Stimulated activated memory B cell treated with anti-CD40 and anti-IgM and Interleukin-4, amounts not matched to agents 10 μg/mL and 1 μg/mL and 100 μg/mL, for 72 hours (primary cell): ENCODE measurements at regions not wholly inside any gene's neighbourhood (a gene's known extent, or its start where the extent isn't known, plus 50 kb on each side); places are given as distances from the start of the nearest gene placed in this dataset.

Experiments
- ATAC-seq: fragments of 150-1000 bp; cut with Tn5 transposase; 2 replicates; pipeline ENCODE4 v1.10.0; 2021
- H3K27ac Mint-ChIP-seq: one replicate; pipeline ENCODE4 v1.8.0; 2022; ENCODE audit warnings: mild to moderate bottlenecking, mixed read lengths
- H3K27me3 Mint-ChIP-seq: one replicate; pipeline ENCODE4 v1.8.0; 2022; ENCODE audit warnings: mixed read lengths
- H3K36me3 Mint-ChIP-seq: one replicate; pipeline ENCODE4 v1.8.0; 2022; ENCODE audit warnings: mixed read lengths
- H3K4me1 Mint-ChIP-seq: one replicate; pipeline ENCODE4 v1.8.0; 2022; ENCODE audit warnings: mixed read lengths
- H3K4me3 Mint-ChIP-seq: one replicate; pipeline ENCODE4 v1.8.0; 2022; ENCODE audit warnings: mild to moderate bottlenecking, moderate library complexity, mixed read lengths
- H3K9me3 Mint-ChIP-seq: one replicate; pipeline ENCODE4 v1.8.0; 2022; ENCODE audit warnings: mixed read lengths

- no peak for ATAC-seq
- H3K4me1 Mint-ChIP-seq = no peaks in the 10 kb centered on the region
These were observed 1280.4 kb downstream of the TBC1D22A start for GRCh38 chr22:48042621-48043395.

DNA sequence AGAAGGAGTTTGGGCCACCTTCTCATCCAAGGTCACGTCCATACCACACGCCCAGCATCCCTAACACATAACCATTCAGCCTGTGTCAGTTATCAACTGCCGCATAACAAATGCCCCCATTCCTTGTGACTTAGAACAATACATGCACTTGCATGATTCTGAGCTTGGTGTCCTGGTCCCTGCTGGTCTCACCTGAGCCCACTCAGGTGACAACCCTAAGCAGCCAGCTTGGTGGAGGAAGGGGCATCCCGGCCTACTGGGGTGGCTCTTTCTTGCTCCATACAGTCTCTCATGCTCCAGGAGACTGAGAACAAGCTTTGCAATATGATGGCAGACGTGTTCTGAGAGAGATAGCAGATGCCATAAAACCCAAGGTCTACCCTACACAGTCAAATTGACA, 1276.9 kb downstream of the TBC1D22A start:
- Mint-ChIP-seq H3K9me3 (peaks cover 3% of the 10 kb centered on the region), H3K36me3 (peaks cover 4% of the 10 kb centered on the region), H3K4me1 (no peaks in the 10 kb centered on the region), H3K27me3 (peaks cover 56% of the 10 kb centered on the region), H3K4me3 (no peak overlapping the region), H3K27ac (no peak overlapping the region)
- no peak for ATAC-seq

More at GRCh38 chr22:48042621-48043395, 1280.4 kb downstream of the TBC1D22A start:
- Mint-ChIP-seq H3K27me3 (peaks cover 36% of the 10 kb centered on the region), H3K9me3 (peaks cover 3% of the 10 kb centered on the region), H3K4me3 (no peak overlapping the region), H3K36me3 (peaks cover 4% of the 10 kb centered on the region), H3K27ac (no peak overlapping the region)

- Mint-ChIP-seq H3K27ac (no peak overlapping the region), H3K4me3 (no peak overlapping the region), H3K4me1 (no peaks in the 10 kb centered on the region), H3K36me3 (peaks cover 4% of the 10 kb centered on the region), H3K27me3 (peaks cover 42% of the 10 kb centered on the region), H3K9me3 (peaks cover 3% of the 10 kb centered on the region)
- no peak for ATAC-seq
These were observed 1275.2 kb downstream of the TBC1D22A start for GRCh38 chr22:48037618-48038017.

GRCh38 chr22:48035897-48036296, 1273.4 kb downstream of the TBC1D22A start:
- H3K36me3 Mint-ChIP-seq = no peaks in the 10 kb centered on the region
- no peaks in the 10 kb centered on the region for H3K4me1 Mint-ChIP-seq
- ATAC-seq = no peak
- H3K27me3 Mint-ChIP-seq = peaks cover 24% of the 10 kb centered on the region
- no peak overlapping the region for H3K4me3 Mint-ChIP-seq
- no peaks in the 10 kb centered on the region for H3K9me3 Mint-ChIP-seq
- no peak overlapping the region for H3K27ac Mint-ChIP-seq

DNA sequence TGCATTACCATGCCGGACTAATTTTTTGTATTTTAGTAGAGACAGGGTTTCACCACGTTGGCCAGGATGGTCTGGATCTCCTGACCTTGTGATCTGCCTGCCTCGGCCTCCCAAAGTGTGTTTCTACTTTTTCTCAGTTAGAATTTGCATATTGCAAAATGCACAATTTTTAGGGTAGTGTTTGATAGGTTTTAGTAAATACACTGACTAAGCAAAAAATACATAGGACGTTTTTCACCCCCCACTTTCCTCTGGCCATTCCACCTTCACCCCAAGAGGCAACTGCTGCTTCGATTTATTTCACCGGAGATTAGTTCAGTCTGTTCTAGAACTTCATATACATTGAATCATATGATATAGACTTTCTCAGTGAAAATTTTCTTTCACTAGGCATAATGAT, 1269.1 kb downstream of the TBC1D22A start:
- H3K27ac Mint-ChIP-seq = no peak overlapping the region
- no peaks in the 10 kb centered on the region for H3K36me3 Mint-ChIP-seq
- no peak for ATAC-seq
- H3K27me3 Mint-ChIP-seq = peaks cover 9% of the 10 kb centered on the region
- H3K9me3 Mint-ChIP-seq = no peaks in the 10 kb centered on the region
- no peaks in the 10 kb centered on the region for H3K4me1 Mint-ChIP-seq
- H3K4me3 Mint-ChIP-seq = no peak overlapping the region

GRCh38 chr22:48025096-48025495, 1262.6 kb downstream of the TBC1D22A start:
- Mint-ChIP-seq H3K4me3 (no peak overlapping the region), H3K9me3 (peaks cover 9% of the 10 kb centered on the region), H3K36me3 (peaks cover under 1% of the 10 kb centered on the region), H3K27me3 (peaks cover 10% of the 10 kb centered on the region), H3K27ac (no peak overlapping the region), H3K4me1 (peaks cover 6% of the 10 kb centered on the region)
- ATAC-seq = no peak

- Mint-ChIP-seq H3K27me3 (peaks cover 41% of the 10 kb centered on the region), H3K9me3 (peaks cover 25% of the 10 kb centered on the region), H3K4me1 (peaks cover 6% of the 10 kb centered on the region), H3K36me3 (peaks cover 17% of the 10 kb centered on the region), H3K4me3 (no peak overlapping the region), H3K27ac (no peak overlapping the region)
- no peak for ATAC-seq
These were observed 1259.5 kb downstream of the TBC1D22A start for GRCh38 chr22:48021991-48022401.

GRCh38 chr22:48018346-48018745, 1255.9 kb downstream of the TBC1D22A start:
- Mint-ChIP-seq H3K4me3 (no peak overlapping the region), H3K27me3 (peaks cover 54% of the 10 kb centered on the region), H3K4me1 (no peaks in the 10 kb centered on the region), H3K27ac (no peak overlapping the region), H3K9me3 (peaks cover 25% of the 10 kb centered on the region), H3K36me3 (peaks cover 17% of the 10 kb centered on the region)
- no peak for ATAC-seq

GRCh38 chr22:48015701-48016100, 1253.3 kb downstream of the TBC1D22A start:
- Mint-ChIP-seq H3K4me3 (no peak overlapping the region), H3K27me3 (peaks cover 46% of the 10 kb centered on the region)

DNA sequence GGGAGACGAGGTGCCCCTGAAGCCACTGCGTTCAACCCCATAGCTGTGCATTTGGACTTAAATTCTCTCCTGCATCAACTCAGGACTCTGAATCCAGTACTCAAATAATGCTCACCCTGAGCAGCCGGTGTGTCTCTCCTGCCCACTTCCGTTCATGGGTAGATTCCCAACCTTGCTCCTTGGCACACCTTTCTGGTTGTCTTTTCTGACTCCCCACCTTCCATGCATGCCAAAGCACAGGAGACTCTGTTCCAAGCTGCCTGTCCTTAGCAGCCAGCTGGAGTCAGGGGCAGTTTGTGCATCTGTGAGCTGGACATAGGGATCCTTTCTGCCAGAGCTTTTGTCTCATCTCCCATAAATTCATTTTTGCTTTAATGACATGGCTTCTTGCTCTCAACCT, 1242.5 kb downstream of the TBC1D22A start:
- H3K9me3 Mint-ChIP-seq = no peaks in the 10 kb centered on the region
- no peak overlapping the region for H3K4me3 Mint-ChIP-seq
- no peaks in the 10 kb centered on the region for H3K36me3 Mint-ChIP-seq
- peaks cover 45% of the 10 kb centered on the region for H3K27me3 Mint-ChIP-seq
- no peak overlapping the region for H3K27ac Mint-ChIP-seq
- no peak for ATAC-seq
- no peaks in the 10 kb centered on the region for H3K4me1 Mint-ChIP-seq

More at GRCh38 chr22:48015701-48016100, 1253.3 kb downstream of the TBC1D22A start:
- ATAC-seq = no peak
- H3K36me3 Mint-ChIP-seq = peaks cover 17% of the 10 kb centered on the region
- H3K27ac Mint-ChIP-seq = no peak overlapping the region
- no peaks in the 10 kb centered on the region for H3K4me1 Mint-ChIP-seq
- H3K9me3 Mint-ChIP-seq = peaks cover 21% of the 10 kb centered on the region

DNA sequence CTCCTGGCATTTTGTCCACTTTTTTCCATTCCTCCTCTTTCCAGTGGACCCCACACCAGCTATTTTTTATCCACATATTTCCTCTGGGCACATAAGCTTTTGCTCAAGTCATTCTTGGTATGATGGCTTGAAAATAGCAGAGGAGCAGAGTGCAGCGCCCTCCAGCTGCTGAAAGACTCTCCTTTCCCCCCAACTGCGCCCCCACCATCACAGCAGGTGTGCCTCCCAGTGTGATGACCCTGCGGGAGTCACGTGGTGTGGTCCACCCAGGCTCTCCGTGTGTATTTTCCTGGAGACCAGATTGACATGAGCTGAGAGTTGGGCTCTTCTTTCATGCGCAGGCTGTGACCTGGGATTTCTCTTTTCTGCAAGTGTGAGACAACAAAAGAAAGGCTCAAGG, 1241.6 kb downstream of the TBC1D22A start:
- no peak overlapping the region for H3K4me3 Mint-ChIP-seq
- H3K27ac Mint-ChIP-seq = no peak overlapping the region

GRCh38 chr22:48001101-48001500, 1238.7 kb downstream of the TBC1D22A start:
- Mint-ChIP-seq H3K4me1 (peaks cover 16% of the 10 kb centered on the region), H3K27ac (no peak overlapping the region), H3K27me3 (peaks cover 28% of the 10 kb centered on the region), H3K4me3 (no peak overlapping the region), H3K36me3 (no peaks in the 10 kb centered on the region), H3K9me3 (no peaks in the 10 kb centered on the region)
- ATAC-seq = no peak

More for the DNA sequence above, 1241.6 kb downstream of the TBC1D22A start:
- Mint-ChIP-seq H3K9me3 (no peaks in the 10 kb centered on the region), H3K4me1 (no peaks in the 10 kb centered on the region), H3K36me3 (no peaks in the 10 kb centered on the region), H3K27me3 (peaks cover 44% of the 10 kb centered on the region)
- no peak for ATAC-seq

DNA sequence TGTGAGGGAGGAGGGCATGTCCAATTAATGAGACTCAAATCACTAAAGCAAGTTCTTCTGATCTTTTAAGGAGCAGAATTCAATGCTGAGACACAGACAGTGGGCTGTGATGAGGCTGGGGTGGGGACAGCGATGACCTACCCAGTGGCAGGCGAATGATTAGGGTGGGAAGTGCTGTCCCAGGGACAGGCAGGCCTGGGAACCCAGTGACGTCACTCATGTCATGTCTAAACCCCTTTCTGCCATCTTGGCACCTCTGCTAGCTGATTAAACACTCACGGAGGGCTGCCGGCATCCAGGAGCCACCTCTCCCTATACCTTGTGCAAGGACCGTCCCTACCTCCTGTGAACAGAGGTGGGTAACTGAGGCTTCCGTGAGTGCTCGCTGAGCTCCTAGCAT, 1235.2 kb downstream of the TBC1D22A start:
- Mint-ChIP-seq H3K27ac (no peak overlapping the region), H3K4me1 (peaks cover 22% of the 10 kb centered on the region), H3K36me3 (no peaks in the 10 kb centered on the region), H3K4me3 (no peak overlapping the region), H3K9me3 (no peaks in the 10 kb centered on the region), H3K27me3 (peaks cover 12% of the 10 kb centered on the region)
- ATAC-seq = no peak

DNA sequence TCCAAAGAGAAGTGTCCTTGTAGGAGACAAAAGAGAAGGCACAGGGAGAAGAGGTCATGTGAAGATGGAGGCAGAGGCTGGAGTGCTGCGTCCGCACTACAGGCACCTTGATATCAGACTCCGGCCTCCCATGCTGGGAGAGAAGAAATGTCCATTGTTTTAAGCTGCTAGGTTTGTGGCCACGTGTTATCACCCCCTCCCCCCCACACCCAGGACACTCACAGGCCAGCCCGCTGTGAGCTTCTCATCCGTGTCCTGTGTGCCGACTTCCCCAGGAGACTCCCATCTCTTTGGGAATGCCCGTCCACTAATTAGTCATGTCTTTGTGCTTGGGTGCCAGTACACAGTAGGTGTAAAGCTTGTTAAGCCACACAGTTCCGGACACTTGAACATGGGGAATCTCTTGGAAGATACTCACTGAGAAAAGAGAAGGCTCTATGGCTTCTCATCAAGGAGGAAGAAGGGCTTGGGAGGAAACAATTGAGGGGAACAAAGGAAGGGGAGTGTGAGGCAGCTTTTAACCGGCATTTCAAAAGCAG, 1234.7 kb downstream of the TBC1D22A start:
- Mint-ChIP-seq H3K27me3 (peaks cover 7% of the 10 kb centered on the region), H3K4me3 (no peak overlapping the region), H3K9me3 (no peaks in the 10 kb centered on the region), H3K27ac (no peak overlapping the region), H3K4me1 (peaks cover 22% of the 10 kb centered on the region), H3K36me3 (no peaks in the 10 kb centered on the region)
- ATAC-seq = no peak

GRCh38 chr22:47996446-47996857, 1234.0 kb downstream of the TBC1D22A start:
- Mint-ChIP-seq H3K4me1 (peaks cover 22% of the 10 kb centered on the region), H3K27me3 (peaks cover 3% of the 10 kb centered on the region), H3K36me3 (no peaks in the 10 kb centered on the region), H3K9me3 (no peaks in the 10 kb centered on the region), H3K4me3 (no peak overlapping the region), H3K27ac (no peak overlapping the region)
- peak; percentile 86 for ATAC-seq

DNA sequence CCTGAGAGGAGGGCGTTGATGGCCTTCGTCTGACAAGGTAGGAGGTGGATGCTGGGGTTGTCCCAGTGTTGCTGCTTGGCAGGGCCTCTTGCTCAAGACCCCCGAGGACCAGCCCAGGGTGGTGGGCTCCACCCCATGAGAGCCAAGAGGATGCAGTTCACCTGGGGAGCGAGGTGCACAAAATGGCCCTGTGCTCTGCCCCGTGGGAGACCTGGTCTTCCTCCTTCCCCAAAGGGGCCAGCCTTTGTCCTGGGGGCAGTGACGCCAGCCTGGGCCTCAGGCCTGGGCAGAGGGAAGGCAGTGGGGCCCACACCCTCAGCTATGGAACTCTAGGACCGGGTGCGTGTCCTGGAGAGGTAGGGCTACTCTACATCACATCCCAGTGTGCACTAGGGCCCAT, 1233.3 kb downstream of the TBC1D22A start:
- Mint-ChIP-seq H3K9me3 (no peaks in the 10 kb centered on the region), H3K36me3 (no peaks in the 10 kb centered on the region), H3K27me3 (peaks cover 8% of the 10 kb centered on the region), H3K27ac (no peak overlapping the region), H3K4me3 (no peak overlapping the region), H3K4me1 (peaks cover 22% of the 10 kb centered on the region)
- no peak for ATAC-seq
